Parathyroid adenoma (tissue), 2 donors: ENCODE measurements at regions not wholly inside any gene's neighbourhood (a gene's known extent, or its start where the extent isn't known, plus 50 kb on each side); places are given as distances from the start of the nearest gene placed in this dataset.

ENCODE experiments used
- H2AFZ ChIP-seq: fragments of 300-600 bp; sonication (generic); one replicate; pipeline ENCODE4 v1.7.0; 2017; ENCODE audit warnings: antibody characterized with exemption, mild to moderate bottlenecking
- H3K27ac ChIP-seq: fragments of 300-600 bp; sonication (generic); one replicate; pipeline ENCODE4 v1.7.0; 2017
- H3K27me3 ChIP-seq: fragments of 300-600 bp; sonication (generic); one replicate; pipeline ENCODE4 v1.7.0; 2017; ENCODE audit warnings: low read length; ENCODE audit not compliant: control insufficient read depth, insufficient read depth
- H3K36me3 ChIP-seq: fragments of 300-600 bp; sonication (generic); one replicate; pipeline ENCODE4 v1.7.0; 2017; ENCODE audit warnings: low read length; ENCODE audit not compliant: control insufficient read depth, insufficient read depth
- H3K4me1 ChIP-seq: fragments of 300-600 bp; sonication (generic); one replicate; pipeline ENCODE4 v1.7.0; 2017; ENCODE audit warnings: control low read depth
- H3K4me2 ChIP-seq: fragments of 300-600 bp; sonication (generic); one replicate; pipeline ENCODE4 v1.7.0; 2017; ENCODE audit warnings: low read length
- H3K4me3 ChIP-seq: fragments of 300-600 bp; sonication (generic); one replicate; pipeline ENCODE4 v1.7.0; 2017; ENCODE audit warnings: low read depth, low read length
- H3K79me2 ChIP-seq: fragments of 300-600 bp; sonication (generic); one replicate; pipeline ENCODE4 v1.7.0; 2017; ENCODE audit warnings: control low read depth
- H3K9ac ChIP-seq: fragments of 300-600 bp; sonication (generic); one replicate; pipeline ENCODE4 v1.7.0; 2017; ENCODE audit warnings: mild to moderate bottlenecking
- H3K9me3 ChIP-seq: fragments of 300-600 bp; sonication (generic); one replicate; pipeline ENCODE4 v1.7.0; 2017; ENCODE audit warnings: low read length; ENCODE audit not compliant: control insufficient read depth
- TF ChIP-seq, protein P1 (sequence below): fragments of 300-600 bp; sonication (generic); IDR thresholded peaks from one replicate; pipeline ENCODE4 v1.7.0; 2017; ENCODE audit warnings: antibody characterized with exemption, mild to moderate bottlenecking
- donor health status: primary hyperparathyroidism.

DNA sequence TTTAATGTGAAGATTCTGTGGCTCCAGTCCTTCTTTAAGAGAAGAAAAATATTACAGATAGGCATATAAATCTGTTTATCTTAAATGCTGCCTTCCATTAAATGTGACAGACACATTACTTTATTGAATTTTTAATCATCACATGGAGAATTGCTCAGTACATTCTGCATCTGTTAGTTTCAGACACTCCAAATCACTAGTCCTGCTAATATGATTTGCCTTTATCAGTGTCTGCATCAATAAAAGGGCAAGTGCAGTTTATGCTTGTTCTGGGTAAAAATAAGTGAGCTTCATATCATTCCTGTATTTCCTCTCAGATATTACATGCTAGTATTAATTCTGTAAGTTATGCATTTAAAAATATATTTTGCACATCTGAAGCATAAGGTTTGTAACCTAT, 666.4 kb downstream of the TECRL start:
- H2AFZ ChIP-seq: no peak overlapping the region
- H3K79me2 ChIP-seq: no peaks in the 10 kb centered on the region
- H3K9me3 ChIP-seq: no peaks in the 10 kb centered on the region
- no peaks in the 10 kb centered on the region for H3K4me1 ChIP-seq
- no peak overlapping the region for H3K27ac ChIP-seq
- no peaks in the 10 kb centered on the region for H3K36me3 ChIP-seq
- H3K4me3 ChIP-seq: no peak overlapping the region
- H3K4me2 ChIP-seq: no peak overlapping the region
- TF ChIP-seq, protein P1, sequence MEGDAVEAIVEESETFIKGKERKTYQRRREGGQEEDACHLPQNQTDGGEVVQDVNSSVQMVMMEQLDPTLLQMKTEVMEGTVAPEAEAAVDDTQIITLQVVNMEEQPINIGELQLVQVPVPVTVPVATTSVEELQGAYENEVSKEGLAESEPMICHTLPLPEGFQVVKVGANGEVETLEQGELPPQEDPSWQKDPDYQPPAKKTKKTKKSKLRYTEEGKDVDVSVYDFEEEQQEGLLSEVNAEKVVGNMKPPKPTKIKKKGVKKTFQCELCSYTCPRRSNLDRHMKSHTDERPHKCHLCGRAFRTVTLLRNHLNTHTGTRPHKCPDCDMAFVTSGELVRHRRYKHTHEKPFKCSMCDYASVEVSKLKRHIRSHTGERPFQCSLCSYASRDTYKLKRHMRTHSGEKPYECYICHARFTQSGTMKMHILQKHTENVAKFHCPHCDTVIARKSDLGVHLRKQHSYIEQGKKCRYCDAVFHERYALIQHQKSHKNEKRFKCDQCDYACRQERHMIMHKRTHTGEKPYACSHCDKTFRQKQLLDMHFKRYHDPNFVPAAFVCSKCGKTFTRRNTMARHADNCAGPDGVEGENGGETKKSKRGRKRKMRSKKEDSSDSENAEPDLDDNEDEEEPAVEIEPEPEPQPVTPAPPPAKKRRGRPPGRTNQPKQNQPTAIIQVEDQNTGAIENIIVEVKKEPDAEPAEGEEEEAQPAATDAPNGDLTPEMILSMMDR: no peak
- H3K9ac ChIP-seq: no peak overlapping the region
- H3K27me3 ChIP-seq: no peaks in the 10 kb centered on the region

DNA sequence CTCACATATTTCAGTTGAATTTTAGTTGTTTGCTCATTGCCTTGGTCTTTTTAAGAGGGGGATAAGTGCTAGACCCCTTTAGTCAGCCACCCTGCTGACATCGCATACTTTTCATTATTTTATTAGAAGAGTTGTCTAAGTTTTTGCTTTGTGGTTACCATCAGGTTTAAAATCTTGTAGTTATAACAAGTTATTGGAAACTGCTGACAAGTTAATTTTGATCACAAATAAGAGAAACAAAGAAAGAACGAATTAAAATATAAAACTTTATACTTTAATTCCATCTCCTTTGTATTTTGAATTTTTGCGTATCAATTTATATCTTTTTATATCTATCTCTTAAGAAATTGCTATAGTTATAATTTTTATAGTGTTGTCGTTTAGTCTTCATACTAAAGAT, 679.7 kb downstream of the TECRL start:
- Histone ChIP-seq H3K9ac (no peak overlapping the region), H3K36me3 (no peaks in the 10 kb centered on the region), H3K27ac (no peak overlapping the region), H2AFZ (no peak overlapping the region), H3K4me2 (no peak overlapping the region), H3K4me3 (no peak overlapping the region), H3K79me2 (no peaks in the 10 kb centered on the region), H3K9me3 (no peaks in the 10 kb centered on the region), H3K4me1 (no peaks in the 10 kb centered on the region), H3K27me3 (no peaks in the 10 kb centered on the region)
- TF ChIP-seq, protein P1: no peak

DNA sequence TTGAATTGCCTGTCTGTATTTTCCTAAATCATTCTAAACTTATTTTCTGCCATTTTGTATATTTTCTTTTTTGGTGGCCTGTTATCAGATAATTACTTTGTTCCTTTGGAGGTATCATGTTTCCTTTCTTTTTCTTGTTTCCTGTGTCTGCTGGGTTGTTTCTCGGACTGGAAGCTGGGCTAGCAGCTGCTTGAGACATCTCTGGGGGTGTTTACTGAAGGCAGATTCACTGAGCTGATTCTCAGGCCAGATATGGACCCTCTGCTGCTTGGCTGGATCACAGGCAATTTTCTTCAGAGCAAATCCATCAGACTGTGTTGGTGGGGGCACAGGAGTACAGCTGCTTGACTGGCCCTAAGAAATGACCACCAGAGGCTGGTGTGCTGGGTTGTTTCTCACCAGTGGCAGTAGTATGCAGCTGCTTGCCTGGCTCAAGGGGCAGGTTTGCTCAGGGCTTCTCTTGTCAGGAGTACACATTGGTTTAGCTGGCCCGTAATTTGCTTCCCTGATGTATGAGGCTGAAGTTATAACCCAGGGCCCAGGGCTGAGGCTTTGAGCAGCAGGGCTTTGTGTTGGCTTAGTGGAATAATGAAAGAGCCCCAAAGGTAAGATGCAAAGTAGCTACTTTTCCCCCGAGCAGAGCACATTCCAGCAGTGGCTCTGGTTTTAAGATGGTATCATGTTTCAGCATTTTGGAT, 680.6 kb downstream of the TECRL start:
- H3K9me3 ChIP-seq: no peaks in the 10 kb centered on the region
- H3K4me3 ChIP-seq: no peak overlapping the region
- no peaks in the 10 kb centered on the region for H3K27me3 ChIP-seq
- no peaks in the 10 kb centered on the region for H3K79me2 ChIP-seq
- H3K4me1 ChIP-seq: no peaks in the 10 kb centered on the region
- H3K9ac ChIP-seq: no peak overlapping the region
- TF ChIP-seq, protein P1: no peak
- H2AFZ ChIP-seq: no peak overlapping the region
- H3K27ac ChIP-seq: no peak overlapping the region
- H3K4me2 ChIP-seq: no peak overlapping the region
- no peaks in the 10 kb centered on the region for H3K36me3 ChIP-seq

DNA sequence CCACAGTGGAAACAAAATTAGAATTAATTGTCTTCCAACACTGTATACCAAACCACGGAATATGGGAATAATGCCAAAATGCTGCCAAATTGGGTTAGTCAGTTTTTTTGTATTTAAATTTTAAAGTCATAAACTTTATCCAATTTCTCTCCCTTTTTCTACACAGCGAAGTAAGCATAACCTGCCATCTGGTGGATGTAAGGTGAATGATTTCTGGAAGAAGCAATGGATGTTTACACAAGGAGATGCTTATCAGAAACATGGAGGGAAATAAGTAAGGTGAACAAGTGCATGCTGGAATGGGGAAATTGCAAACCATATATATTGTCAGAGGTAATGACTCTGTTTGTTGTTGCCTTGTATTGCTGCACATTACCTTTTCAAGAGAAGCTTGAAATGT, 691.9 kb downstream of the TECRL start:
- Histone ChIP-seq H2AFZ (no peak overlapping the region), H3K4me3 (no peak overlapping the region), H3K27me3 (no peaks in the 10 kb centered on the region), H3K36me3 (no peaks in the 10 kb centered on the region), H3K27ac (no peak overlapping the region), H3K4me2 (no peak overlapping the region), H3K79me2 (no peaks in the 10 kb centered on the region), H3K4me1 (no peaks in the 10 kb centered on the region), H3K9ac (no peak overlapping the region), H3K9me3 (no peaks in the 10 kb centered on the region)
- TF ChIP-seq, protein P1: no peak

DNA sequence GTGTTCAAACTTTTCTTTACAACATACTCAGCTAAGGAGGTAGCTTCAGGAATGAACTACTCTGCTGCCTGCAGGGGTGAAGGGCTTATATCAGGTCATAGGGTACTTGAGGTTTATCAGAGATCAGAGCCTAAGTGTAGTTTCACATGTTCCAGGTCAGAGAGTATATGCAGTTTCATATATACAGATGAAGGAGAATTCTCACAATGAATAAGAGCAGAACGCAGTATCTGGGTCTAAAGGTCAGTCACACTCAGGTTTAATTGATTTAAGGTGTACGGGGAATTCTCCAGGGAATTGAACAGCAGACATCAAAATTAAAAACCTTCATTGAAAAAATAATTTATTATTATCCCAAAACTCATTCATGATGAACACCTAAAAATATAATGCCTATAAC, 700.6 kb downstream of the TECRL start:
- Histone ChIP-seq H3K79me2 (no peaks in the 10 kb centered on the region), H3K9ac (no peak overlapping the region)
- TF ChIP-seq, protein P1: no peak

More for the DNA sequence above, 700.6 kb downstream of the TECRL start:
- no peak overlapping the region for H3K4me2 ChIP-seq
- no peak overlapping the region for H2AFZ ChIP-seq
- no peaks in the 10 kb centered on the region for H3K9me3 ChIP-seq
- no peak overlapping the region for H3K27ac ChIP-seq
- no peak overlapping the region for H3K4me3 ChIP-seq
- H3K4me1 ChIP-seq: no peaks in the 10 kb centered on the region
- no peaks in the 10 kb centered on the region for H3K27me3 ChIP-seq
- no peaks in the 10 kb centered on the region for H3K36me3 ChIP-seq
